Fibroblast of mammary gland (primary cell): ENCODE measurements at regions not wholly inside any gene's neighbourhood (a gene's known extent, or its start where the extent isn't known, plus 50 kb on each side); places are given as distances from the start of the nearest gene placed in this dataset.

Source experiments
- DNase-seq: peaks from one replicate; pipeline ENCODE4 v3.0.0-alpha.2; 2010; ENCODE audit warnings: low read depth
- H3K4me3 ChIP-seq: 2 replicates; pipeline ENCODE4 v1.5.1; 2011; ENCODE audit warnings: low read depth, mild to moderate bottlenecking, low read length, moderate library complexity; ENCODE audit not compliant: control insufficient read depth
- CTCF ChIP-seq: conservative IDR thresholded peaks from 2 replicates; pipeline ENCODE4 v1.5.1; 2011; ENCODE audit warnings: low read depth, low read length, inconsistent platforms; ENCODE audit not compliant: control insufficient read depth, insufficient read depth

GRCh38 chr5:60256546-60256945 lies 363.0 kb upstream of the PDE4D start:
- no peak overlapping the region for H3K4me3 ChIP-seq
- no peak for TF ChIP-seq CTCF
- DNase-seq, result no peak

- TF ChIP-seq CTCF, result no peak
- no peak overlapping the region for H3K4me3 ChIP-seq
- no peak for DNase-seq
Observed at GRCh38 chr5:60248901-60249300, 355.4 kb upstream of the PDE4D start.

GRCh38 chr5:60243713-60244112 lies 350.2 kb upstream of the PDE4D start:
- H3K4me3 ChIP-seq, result no peak overlapping the region
- no peak for DNase-seq
- TF ChIP-seq CTCF, result no peak

GRCh38 chr5:60232036-60232795 lies 338.7 kb upstream of the PDE4D start:
- TF ChIP-seq CTCF, result no peak
- DNase-seq, result no peak
- H3K4me3 ChIP-seq, result no peak overlapping the region

GRCh38 chr5:60230456-60230855 lies 336.9 kb upstream of the PDE4D start:
- TF ChIP-seq CTCF, result no peak
- H3K4me3 ChIP-seq, result no peak overlapping the region
- DNase-seq, result no peak

GRCh38 chr5:60229691-60230185 lies 336.2 kb upstream of the PDE4D start:
- no peak for TF ChIP-seq CTCF
- H3K4me3 ChIP-seq, result no peak overlapping the region
- DNase-seq, result no peak
